K562 (cell line): ENCODE measurements at regions not wholly inside any gene's neighbourhood (a gene's known extent, or its start where the extent isn't known, plus 50 kb on each side); places are given as distances from the start of the nearest gene placed in this dataset.

ENCODE experiments used
- MIER1 ChIP-seq: fragments of 450-650 bp; IDR thresholded peaks from 2 replicates; pipeline ENCODE4 v1.6.1; 2016; ENCODE audit warnings: antibody characterized with exemption, mild to moderate bottlenecking, low read depth
- MYC ChIP-seq, 2 experiments: fragments of 250-450 bp in 1 of 2; sonication (Bioruptor Pico) in 1 of 2; IDR thresholded peaks; 2 replicates each; pipeline versions ENCODE4 v1.5.1 to v1.6.1; 2012 to 2021; ENCODE audit warnings: low read depth in 2 of 2, borderline replicate concordance in 1 of 2, improper control_type of control experiment in 1 of 2, low read length in 1 of 2, mild to moderate bottlenecking in 1 of 2, moderate library complexity in 1 of 2
- NBN ChIP-seq: fragments of 450-650 bp; IDR thresholded peaks from 2 replicates; pipeline ENCODE4 v1.6.1; 2016; ENCODE audit warnings: low read depth, mild to moderate bottlenecking
- RAD51 ChIP-seq: fragments of 450-650 bp; IDR thresholded peaks from 2 replicates; pipeline ENCODE4 v1.7.1; 2016; ENCODE audit warnings: low read depth, mild to moderate bottlenecking, borderline replicate concordance
- SMARCA4 ChIP-seq: fragments of 450-650 bp; IDR thresholded peaks from 2 replicates; pipeline ENCODE4 v1.6.1; 2016
- TCF7 ChIP-seq: sonication (generic); IDR thresholded peaks from 2 replicates; pipeline ENCODE4 v1.6.1; 2016; ENCODE audit warnings: antibody characterized with exemption, borderline replicate concordance
- TF ChIP-seq, protein P1 (sequence below), 2 experiments: fragments of 450-650 bp; formaldehyde crosslinking in 1 of 2; IDR thresholded peaks; 2 replicates each; pipeline versions ENCODE4 v1.4.0 to v1.6.1; 2014 to 2020; ENCODE audit warnings: mild to moderate bottlenecking in 2 of 2, borderline replicate concordance in 1 of 2, low read depth in 1 of 2
- TF ChIP-seq, protein P2 (sequence below): fragments of 450-650 bp; IDR thresholded peaks from 2 replicates; pipeline ENCODE4 v1.6.1; 2018; ENCODE audit not compliant: partially characterized antibody
- TF ChIP-seq, protein P3 (sequence below), 3 experiments: IDR thresholded peaks in 2 of 3; conservative IDR thresholded peaks in 1 of 3; 2 replicates each; pipeline ENCODE4 v1.5.1; 2011 to 2012; ENCODE audit warnings: low read length in 3 of 3, mild to moderate bottlenecking in 3 of 3, control low read depth in 2 of 3, improper control_type of control experiment in 1 of 3, inconsistent platforms in 1 of 3, low read depth in 1 of 3, mixed read lengths in 1 of 3, moderate library complexity in 1 of 3; ENCODE audit not compliant: insufficient read depth in 2 of 3

DNA sequence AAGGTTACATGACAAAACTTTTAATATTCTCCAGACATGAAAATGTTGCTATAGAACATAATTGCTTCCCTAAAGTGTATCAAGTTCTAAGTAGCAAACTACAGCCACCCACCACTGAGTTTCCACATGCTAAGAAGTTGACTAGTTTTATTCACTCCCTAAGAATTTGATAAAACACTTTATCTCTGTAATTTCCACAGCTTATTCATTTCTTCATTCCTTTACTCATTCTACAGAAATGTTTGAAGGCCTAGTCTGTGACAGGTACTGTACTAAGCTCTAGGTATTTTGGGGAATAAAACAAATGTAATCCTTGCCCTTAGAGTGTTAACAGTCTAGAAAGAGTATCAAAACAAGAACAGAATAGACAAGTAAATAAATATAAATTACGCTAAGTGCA lies 101.8 kb upstream of the DIAPH3 start:
- TF ChIP-seq, protein P1, sequence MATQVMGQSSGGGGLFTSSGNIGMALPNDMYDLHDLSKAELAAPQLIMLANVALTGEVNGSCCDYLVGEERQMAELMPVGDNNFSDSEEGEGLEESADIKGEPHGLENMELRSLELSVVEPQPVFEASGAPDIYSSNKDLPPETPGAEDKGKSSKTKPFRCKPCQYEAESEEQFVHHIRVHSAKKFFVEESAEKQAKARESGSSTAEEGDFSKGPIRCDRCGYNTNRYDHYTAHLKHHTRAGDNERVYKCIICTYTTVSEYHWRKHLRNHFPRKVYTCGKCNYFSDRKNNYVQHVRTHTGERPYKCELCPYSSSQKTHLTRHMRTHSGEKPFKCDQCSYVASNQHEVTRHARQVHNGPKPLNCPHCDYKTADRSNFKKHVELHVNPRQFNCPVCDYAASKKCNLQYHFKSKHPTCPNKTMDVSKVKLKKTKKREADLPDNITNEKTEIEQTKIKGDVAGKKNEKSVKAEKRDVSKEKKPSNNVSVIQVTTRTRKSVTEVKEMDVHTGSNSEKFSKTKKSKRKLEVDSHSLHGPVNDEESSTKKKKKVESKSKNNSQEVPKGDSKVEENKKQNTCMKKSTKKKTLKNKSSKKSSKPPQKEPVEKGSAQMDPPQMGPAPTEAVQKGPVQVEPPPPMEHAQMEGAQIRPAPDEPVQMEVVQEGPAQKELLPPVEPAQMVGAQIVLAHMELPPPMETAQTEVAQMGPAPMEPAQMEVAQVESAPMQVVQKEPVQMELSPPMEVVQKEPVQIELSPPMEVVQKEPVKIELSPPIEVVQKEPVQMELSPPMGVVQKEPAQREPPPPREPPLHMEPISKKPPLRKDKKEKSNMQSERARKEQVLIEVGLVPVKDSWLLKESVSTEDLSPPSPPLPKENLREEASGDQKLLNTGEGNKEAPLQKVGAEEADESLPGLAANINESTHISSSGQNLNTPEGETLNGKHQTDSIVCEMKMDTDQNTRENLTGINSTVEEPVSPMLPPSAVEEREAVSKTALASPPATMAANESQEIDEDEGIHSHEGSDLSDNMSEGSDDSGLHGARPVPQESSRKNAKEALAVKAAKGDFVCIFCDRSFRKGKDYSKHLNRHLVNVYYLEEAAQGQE (IDR thresholded peaks at IDR 0.05; ENCODE audit: borderline replicate concordance): no peak
- TF ChIP-seq, protein P1 (CRISPR knock-in tag; IDR thresholded peaks at IDR 0.05; ENCODE audit: low read depth): no peak
- TF ChIP-seq TCF7: no peak
- no peak for TF ChIP-seq RAD51
- TF ChIP-seq NBN: no peak
- TF ChIP-seq, protein P2, sequence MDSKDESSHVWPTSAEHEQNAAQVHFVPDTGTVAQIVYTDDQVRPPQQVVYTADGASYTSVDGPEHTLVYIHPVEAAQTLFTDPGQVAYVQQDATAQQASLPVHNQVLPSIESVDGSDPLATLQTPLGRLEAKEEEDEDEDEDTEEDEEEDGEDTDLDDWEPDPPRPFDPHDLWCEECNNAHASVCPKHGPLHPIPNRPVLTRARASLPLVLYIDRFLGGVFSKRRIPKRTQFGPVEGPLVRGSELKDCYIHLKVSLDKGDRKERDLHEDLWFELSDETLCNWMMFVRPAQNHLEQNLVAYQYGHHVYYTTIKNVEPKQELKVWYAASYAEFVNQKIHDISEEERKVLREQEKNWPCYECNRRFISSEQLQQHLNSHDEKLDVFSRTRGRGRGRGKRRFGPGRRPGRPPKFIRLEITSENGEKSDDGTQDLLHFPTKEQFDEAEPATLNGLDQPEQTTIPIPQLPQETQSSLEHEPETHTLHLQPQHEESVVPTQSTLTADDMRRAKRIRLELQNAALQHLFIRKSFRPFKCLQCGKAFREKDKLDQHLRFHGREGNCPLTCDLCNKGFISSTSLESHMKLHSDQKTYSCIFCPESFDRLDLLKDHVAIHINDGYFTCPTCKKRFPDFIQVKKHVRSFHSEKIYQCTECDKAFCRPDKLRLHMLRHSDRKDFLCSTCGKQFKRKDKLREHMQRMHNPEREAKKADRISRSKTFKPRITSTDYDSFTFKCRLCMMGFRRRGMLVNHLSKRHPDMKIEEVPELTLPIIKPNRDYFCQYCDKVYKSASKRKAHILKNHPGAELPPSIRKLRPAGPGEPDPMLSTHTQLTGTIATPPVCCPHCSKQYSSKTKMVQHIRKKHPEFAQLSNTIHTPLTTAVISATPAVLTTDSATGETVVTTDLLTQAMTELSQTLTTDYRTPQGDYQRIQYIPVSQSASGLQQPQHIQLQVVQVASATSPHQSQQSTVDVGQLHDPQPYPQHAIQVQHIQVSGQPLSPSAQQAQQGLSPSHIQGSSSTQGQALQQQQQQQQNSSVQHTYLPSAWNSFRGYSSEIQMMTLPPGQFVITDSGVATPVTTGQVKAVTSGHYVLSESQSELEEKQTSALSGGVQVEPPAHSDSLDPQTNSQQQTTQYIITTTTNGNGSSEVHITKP: no peak
- TF ChIP-seq, protein P3, sequence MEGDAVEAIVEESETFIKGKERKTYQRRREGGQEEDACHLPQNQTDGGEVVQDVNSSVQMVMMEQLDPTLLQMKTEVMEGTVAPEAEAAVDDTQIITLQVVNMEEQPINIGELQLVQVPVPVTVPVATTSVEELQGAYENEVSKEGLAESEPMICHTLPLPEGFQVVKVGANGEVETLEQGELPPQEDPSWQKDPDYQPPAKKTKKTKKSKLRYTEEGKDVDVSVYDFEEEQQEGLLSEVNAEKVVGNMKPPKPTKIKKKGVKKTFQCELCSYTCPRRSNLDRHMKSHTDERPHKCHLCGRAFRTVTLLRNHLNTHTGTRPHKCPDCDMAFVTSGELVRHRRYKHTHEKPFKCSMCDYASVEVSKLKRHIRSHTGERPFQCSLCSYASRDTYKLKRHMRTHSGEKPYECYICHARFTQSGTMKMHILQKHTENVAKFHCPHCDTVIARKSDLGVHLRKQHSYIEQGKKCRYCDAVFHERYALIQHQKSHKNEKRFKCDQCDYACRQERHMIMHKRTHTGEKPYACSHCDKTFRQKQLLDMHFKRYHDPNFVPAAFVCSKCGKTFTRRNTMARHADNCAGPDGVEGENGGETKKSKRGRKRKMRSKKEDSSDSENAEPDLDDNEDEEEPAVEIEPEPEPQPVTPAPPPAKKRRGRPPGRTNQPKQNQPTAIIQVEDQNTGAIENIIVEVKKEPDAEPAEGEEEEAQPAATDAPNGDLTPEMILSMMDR (IDR thresholded peaks at IDR 0.05 in 2 of 3, conservative IDR thresholded peaks at IDR 0.05 in 1 of 3; ENCODE audit: insufficient read depth in 2 of 3, low read depth in 1 of 3, low read length in 3 of 3): no peak
- no peak for TF ChIP-seq SMARCA4
- no peak for TF ChIP-seq MIER1
- TF ChIP-seq MYC (IDR thresholded peaks at IDR 0.05; ENCODE audit: low read depth, low read length): no peak
- no peak for TF ChIP-seq MYC (CRISPR knock-in tag; IDR thresholded peaks at IDR 0.05; ENCODE audit: borderline replicate concordance, low read depth)
